BLaER1 treated with 17β-estradiol and CSF1 and Interleukin-3, amounts not matched to agents 10 nM and 100 nM (cell line): ENCODE measurements at regions not wholly inside any gene's neighbourhood (a gene's known extent, or its start where the extent isn't known, plus 50 kb on each side); places are given as distances from the start of the nearest gene placed in this dataset.
"Not testable (repeated sequence)": the region's sequence is repeated elsewhere in the genome, so short reads cannot be mapped to it uniquely, and the experiment has no call there.

Experiments used
- H3K27ac ChIP-seq, 11 experiments: shearing (Covaris generic); formaldehyde crosslinking; 2 replicates each; pipeline ENCODE4 v1.8.1; 2022
- H3K27me3 ChIP-seq, 11 experiments: shearing (Covaris generic); formaldehyde crosslinking; 2 replicates each; pipeline ENCODE4 v1.8.1; 2022
- H3K36me3 ChIP-seq, 11 experiments: shearing (Covaris generic); formaldehyde crosslinking; 2 replicates each; pipeline ENCODE4 v1.8.1; 2022
- H3K4me1 ChIP-seq, 10 experiments: shearing (Covaris generic); formaldehyde crosslinking; 2 replicates each; pipeline ENCODE4 v1.8.1; 2022
- H3K4me2 ChIP-seq, 11 experiments: shearing (Covaris generic); formaldehyde crosslinking; 2 replicates each; pipeline ENCODE4 v1.8.1; 2022
- H3K4me3 ChIP-seq, 10 experiments: shearing (Covaris generic); formaldehyde crosslinking; 2 replicates each; pipeline ENCODE4 v1.8.1; 2022
- H3K9ac ChIP-seq, 11 experiments: shearing (Covaris generic); formaldehyde crosslinking; 2 replicates each; pipeline ENCODE4 v1.8.1; 2022
- H3K9me3 ChIP-seq, 11 experiments: shearing (Covaris generic); formaldehyde crosslinking; replicated peaks in 1 of 11; 2 replicates each; pipeline ENCODE4 v1.8.1; 2022
- H4K20me1 ChIP-seq, 11 experiments: shearing (Covaris generic); formaldehyde crosslinking; 2 replicates each; pipeline ENCODE4 v1.8.1; 2022
- Cebpa-rat ChIP-seq, 11 experiments: shearing (Covaris generic); IDR thresholded peaks; 2 replicates each; pipeline ENCODE4 v1.8.1; 2022

- no peak for TF ChIP-seq Cebpa-rat (IDR thresholded peaks at IDR 0.05)
- Histone ChIP-seq H4K20me1 (no peaks in the 10 kb centered on the region), H3K27me3 (no peaks in the 10 kb centered on the region), H3K9me3 (peaks cover 0 to 5% (median 2%) of the 10 kb centered on the region in 11 experiments; a peak in 7 of 22 replicates), H3K36me3 (no peaks in the 10 kb centered on the region), H3K4me2 (no peak overlapping the region), H3K4me1 (no peaks in the 10 kb centered on the region), H3K4me3 (no peak overlapping the region), H3K9ac (no peak overlapping the region), H3K27ac (no peak overlapping the region)
Measured at GRCh38 chrX:6965729-6966128, 181.8 kb upstream of the STS start.

GRCh38 chrX:6962006-6962355 is 185.5 kb upstream of the STS start:
- TF ChIP-seq Cebpa-rat (IDR thresholded peaks at IDR 0.05): no peak
- H4K20me1 ChIP-seq: no peaks in the 10 kb centered on the region
- H3K36me3 ChIP-seq: no peaks in the 10 kb centered on the region
- no peak overlapping the region for H3K9ac ChIP-seq
- no peaks in the 10 kb centered on the region for H3K4me1 ChIP-seq
- no peaks in the 10 kb centered on the region for H3K27me3 ChIP-seq
- no peak overlapping the region for H3K4me2 ChIP-seq
- H3K4me3 ChIP-seq: no peak overlapping the region
- no peak overlapping the region for H3K27ac ChIP-seq
- peaks cover 0 to 16% (median 4%) of the 10 kb centered on the region in 11 experiments; a peak in 8 of 22 replicates for H3K9me3 ChIP-seq

GRCh38 chrX:6961286-6962005 is 186.1 kb upstream of the STS start:
- H3K4me2 ChIP-seq: no peak overlapping the region
- H3K4me1 ChIP-seq: no peaks in the 10 kb centered on the region
- no peak for TF ChIP-seq Cebpa-rat (IDR thresholded peaks at IDR 0.05)
- no peak overlapping the region for H3K27ac ChIP-seq
- no peaks in the 10 kb centered on the region for H3K36me3 ChIP-seq
- H3K9ac ChIP-seq: no peak overlapping the region
- H3K9me3 ChIP-seq: peaks cover 0 to 16% (median 4%) of the 10 kb centered on the region in 11 experiments; a peak in 8 of 22 replicates
- no peaks in the 10 kb centered on the region for H3K27me3 ChIP-seq
- no peaks in the 10 kb centered on the region for H4K20me1 ChIP-seq
- H3K4me3 ChIP-seq: no peak overlapping the region

- Histone ChIP-seq H3K4me1 (no peaks in the 10 kb centered on the region; a peak in 1 of 20 replicates), H3K27ac (no peak overlapping the region), H3K9me3 (peaks cover 0 to 20% (median 4%) of the 10 kb centered on the region in 11 experiments; a peak in 8 of 22 replicates), H3K4me2 (no peak overlapping the region), H3K9ac (no peak overlapping the region), H4K20me1 (no peaks in the 10 kb centered on the region), H3K4me3 (no peak overlapping the region), H3K27me3 (no peaks in the 10 kb centered on the region), H3K36me3 (no peaks in the 10 kb centered on the region)
- TF ChIP-seq Cebpa-rat (IDR thresholded peaks at IDR 0.05): no peak
Measured at GRCh38 chrX:6959006-6959405, 188.5 kb upstream of the STS start.

GRCh38 chrX:6954836-6955235 is 192.7 kb upstream of the STS start:
- Histone ChIP-seq H3K36me3 (no peaks in the 10 kb centered on the region), H4K20me1 (no peaks in the 10 kb centered on the region), H3K4me2 (no peak overlapping the region), H3K9me3 (peaks cover 0 to 24% (median 4%) of the 10 kb centered on the region in 11 experiments; a peak in 9 of 22 replicates), H3K27ac (no peak overlapping the region), H3K4me1 (peaks cover 0 to 5% (median 0%) of the 10 kb centered on the region in 10 experiments; a peak in 2 of 20 replicates), H3K4me3 (no peak overlapping the region), H3K9ac (no peak overlapping the region), H3K27me3 (no peaks in the 10 kb centered on the region)
- TF ChIP-seq Cebpa-rat (IDR thresholded peaks at IDR 0.05): no peak

GRCh38 chrX:6946168-6946567 is 201.3 kb upstream of the STS start:
- Histone ChIP-seq H3K9me3 (peaks cover 0 to 5% (median 0%) of the 10 kb centered on the region in 11 experiments; a peak in 1 of 22 replicates), H4K20me1 (no peaks in the 10 kb centered on the region), H3K4me1 (no peaks in the 10 kb centered on the region), H3K27ac (no peak overlapping the region), H3K4me3 (no peak overlapping the region), H3K36me3 (no peaks in the 10 kb centered on the region), H3K4me2 (no peak overlapping the region), H3K27me3 (no peaks in the 10 kb centered on the region), H3K9ac (no peak overlapping the region)
- no peak for TF ChIP-seq Cebpa-rat (IDR thresholded peaks at IDR 0.05)

GRCh38 chrX:6941041-6941440 is 206.5 kb upstream of the STS start:
- no peaks in the 10 kb centered on the region for H4K20me1 ChIP-seq
- H3K27ac ChIP-seq: no peak overlapping the region
- no peaks in the 10 kb centered on the region for H3K9me3 ChIP-seq
- no peaks in the 10 kb centered on the region for H3K36me3 ChIP-seq
- H3K4me1 ChIP-seq: no peaks in the 10 kb centered on the region
- no peak overlapping the region for H3K4me3 ChIP-seq
- TF ChIP-seq Cebpa-rat (IDR thresholded peaks at IDR 0.05): no peak
- H3K9ac ChIP-seq: no peak overlapping the region
- H3K27me3 ChIP-seq: no peaks in the 10 kb centered on the region
- H3K4me2 ChIP-seq: no peak overlapping the region

GRCh38 chrX:6932942-6933341 is 214.6 kb upstream of the STS start:
- not testable (repeated sequence) for H3K4me3 ChIP-seq, H4K20me1 ChIP-seq, H3K36me3 ChIP-seq, H3K9me3 ChIP-seq, H3K27ac ChIP-seq, H3K9ac ChIP-seq, H3K4me1 ChIP-seq, H3K4me2 ChIP-seq, H3K27me3 ChIP-seq

GRCh38 chrX:6930307-6930849 is 217.1 kb upstream of the STS start:
- H3K4me3 ChIP-seq: no peak overlapping the region
- H3K36me3 ChIP-seq: no peaks in the 10 kb centered on the region
- H3K9me3 ChIP-seq: peaks cover 0 to 7% (median 0%) of the 10 kb centered on the region in 11 experiments; a peak in 1 of 22 replicates
- H3K4me1 ChIP-seq: no peaks in the 10 kb centered on the region
- H3K4me2 ChIP-seq: no peak overlapping the region
- H4K20me1 ChIP-seq: no peaks in the 10 kb centered on the region
- TF ChIP-seq Cebpa-rat (IDR thresholded peaks at IDR 0.05): no peak
- no peak overlapping the region for H3K9ac ChIP-seq
- H3K27ac ChIP-seq: no peak overlapping the region
- H3K27me3 ChIP-seq: no peaks in the 10 kb centered on the region

GRCh38 chrX:6924443-6925077 is 223.0 kb upstream of the STS start:
- TF ChIP-seq Cebpa-rat (IDR thresholded peaks at IDR 0.05): no peak
- Histone ChIP-seq H4K20me1 (no peaks in the 10 kb centered on the region), H3K9ac (no peak overlapping the region), H3K4me3 (no peak overlapping the region), H3K36me3 (no peaks in the 10 kb centered on the region), H3K9me3 (no peaks in the 10 kb centered on the region), H3K27me3 (no peaks in the 10 kb centered on the region), H3K4me2 (no peak overlapping the region), H3K27ac (no peak overlapping the region), H3K4me1 (no peaks in the 10 kb centered on the region)
